GM21619 (cell line): ENCODE measurements at regions not wholly inside any gene's neighbourhood (a gene's known extent, or its start where the extent isn't known, plus 50 kb on each side); places are given as distances from the start of the nearest gene placed in this dataset.

ENCODE experiments used
- ATAC-seq: cut with Tn5 transposase; IDR thresholded peaks from one replicate; pipeline ENCODE4 v1.9.1; 2021; ENCODE audit not compliant: unreplicated experiment

DNA sequence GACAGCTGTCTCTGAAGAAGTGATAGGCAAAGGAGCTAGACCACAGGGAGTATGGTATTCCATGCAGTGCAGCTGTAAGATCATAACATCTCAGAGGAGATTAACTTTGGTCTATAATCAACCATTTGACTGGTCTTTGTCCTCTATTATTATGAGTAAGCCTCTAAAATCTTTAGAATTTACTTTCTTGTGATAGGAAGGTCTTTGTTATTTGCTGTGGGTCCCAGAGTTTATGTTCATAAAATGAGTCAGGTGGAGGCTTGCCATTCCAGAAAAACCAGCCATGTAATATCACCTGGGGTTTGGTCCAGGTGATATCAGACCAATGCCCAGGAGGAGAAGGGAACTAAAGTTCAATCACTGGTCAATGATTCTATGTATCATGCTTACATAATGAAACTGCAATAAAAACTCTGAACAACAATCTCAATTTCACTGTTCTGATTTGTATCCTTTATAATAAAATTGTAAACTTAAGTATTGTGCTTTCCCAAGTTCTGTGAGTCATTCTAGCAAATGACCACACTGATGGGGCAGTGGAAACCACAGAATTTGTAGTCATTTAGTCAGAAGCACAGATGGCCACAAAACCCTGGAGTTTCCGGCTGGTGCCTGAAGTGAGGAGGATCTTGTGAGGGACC, 239.6 kb upstream of the TRAM1L1 start:
- no peak for ATAC-seq

DNA sequence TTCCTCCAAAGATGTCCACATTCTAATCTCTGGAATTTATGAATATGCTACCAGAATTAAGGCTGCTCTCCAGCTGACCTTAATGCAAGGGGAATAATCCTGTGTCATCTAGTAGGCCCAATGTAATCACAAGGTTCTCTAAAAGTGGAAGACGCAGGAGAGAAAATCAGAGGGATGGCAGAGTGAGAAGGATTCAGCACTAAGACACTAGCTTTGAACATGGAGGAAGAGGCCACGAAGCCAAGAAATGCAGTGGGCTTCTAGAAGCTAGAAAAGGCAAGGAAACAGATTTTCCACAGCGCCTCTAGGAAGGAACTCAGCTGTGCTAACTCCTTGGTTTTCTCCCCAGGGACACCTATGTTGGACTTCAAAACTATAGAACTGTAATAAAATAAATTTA, 240.7 kb upstream of the TRAM1L1 start:
- ATAC-seq, result no peak

DNA sequence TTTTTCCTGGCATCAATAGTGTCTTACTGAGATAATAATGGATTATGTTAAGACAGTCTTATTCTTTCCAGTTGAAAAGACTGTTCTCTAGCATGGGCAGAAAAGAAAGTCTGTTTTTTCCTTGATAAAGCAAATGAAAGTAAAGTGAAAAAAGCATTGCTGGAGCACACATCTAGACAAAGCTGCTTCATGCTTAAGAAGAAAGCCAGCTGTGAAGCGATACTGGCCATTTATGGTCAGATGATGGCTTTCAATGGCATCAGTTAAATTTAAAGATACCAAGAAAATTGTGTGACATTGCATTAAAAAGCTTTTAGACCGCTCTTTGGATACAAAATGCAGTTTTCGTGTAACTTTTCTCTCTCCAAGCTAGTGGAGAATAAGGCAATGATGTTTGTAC, 242.1 kb upstream of the TRAM1L1 start:
- no peak for ATAC-seq

DNA sequence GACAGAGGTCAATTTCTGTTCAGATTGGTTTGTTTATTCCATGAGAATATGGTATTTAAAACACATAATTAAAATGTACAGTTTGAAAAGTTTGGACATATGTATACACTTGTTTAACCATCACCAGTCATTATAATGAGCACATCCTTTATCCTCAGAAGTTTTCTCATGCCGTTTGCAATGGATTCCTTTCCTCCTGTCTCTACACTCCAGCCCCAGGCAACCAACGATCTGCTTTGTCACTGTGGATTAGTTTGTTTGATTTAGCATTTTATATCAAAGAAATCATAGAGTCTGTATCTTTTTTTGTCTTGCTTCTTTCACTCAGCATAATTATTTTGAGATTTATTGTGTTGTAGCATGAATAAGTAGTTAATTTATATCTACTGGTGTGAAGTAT, 243.0 kb upstream of the TRAM1L1 start:
- ATAC-seq, result no peak

DNA sequence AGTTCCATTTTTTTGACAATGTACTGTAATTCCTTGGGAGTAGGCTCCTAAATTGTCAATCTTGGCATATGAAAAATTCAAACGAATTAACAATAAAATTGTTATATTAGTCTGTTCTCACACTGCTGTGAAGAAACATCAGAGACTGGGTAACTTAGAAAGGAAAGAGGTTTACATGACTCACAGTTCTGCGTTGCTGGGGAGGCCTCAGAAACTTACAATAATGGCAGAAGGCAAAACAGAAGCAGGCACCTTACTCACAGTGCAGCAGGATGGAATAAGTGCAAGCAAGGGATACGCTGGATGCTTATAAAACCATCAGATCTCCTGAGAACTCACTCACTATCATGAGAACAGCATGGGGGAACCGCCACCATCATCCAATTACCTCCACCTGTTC, 246.4 kb upstream of the TRAM1L1 start:
- ATAC-seq, result no peak

DNA sequence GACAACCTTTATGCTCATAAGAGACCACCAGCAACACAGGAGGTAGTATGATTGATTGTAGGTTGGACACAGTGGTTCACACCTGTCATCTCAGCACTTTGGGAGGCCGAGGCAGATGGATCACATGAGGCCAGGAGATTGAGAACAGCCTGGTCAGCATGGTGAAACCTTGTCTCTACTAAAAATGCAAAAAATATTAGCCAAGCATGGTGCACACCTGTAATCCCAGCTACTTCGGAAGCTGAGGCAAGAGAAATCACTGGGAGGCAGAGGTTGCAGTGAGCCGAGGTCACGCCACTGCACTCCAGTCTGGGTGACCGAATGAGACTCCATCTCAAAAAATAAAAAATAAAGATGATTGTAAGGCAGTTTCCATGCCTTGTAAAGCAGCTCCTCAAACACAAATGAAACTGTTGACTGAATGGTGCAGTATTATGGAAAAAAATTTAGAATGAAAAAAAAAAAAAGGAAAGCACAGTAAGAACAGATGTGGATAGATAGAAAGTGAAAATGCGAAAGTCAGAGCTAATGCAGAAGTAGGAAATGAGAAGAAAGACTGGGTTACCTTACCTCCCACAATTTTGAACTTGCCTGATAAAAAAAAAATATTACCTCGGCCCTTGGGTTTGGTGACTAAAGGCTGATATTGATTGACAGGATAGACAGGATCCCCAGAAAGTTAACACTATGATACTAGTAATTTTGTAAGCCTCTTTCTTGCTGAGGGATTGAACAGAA, 249.2 kb upstream of the TRAM1L1 start:
- ATAC-seq, result no peak

DNA sequence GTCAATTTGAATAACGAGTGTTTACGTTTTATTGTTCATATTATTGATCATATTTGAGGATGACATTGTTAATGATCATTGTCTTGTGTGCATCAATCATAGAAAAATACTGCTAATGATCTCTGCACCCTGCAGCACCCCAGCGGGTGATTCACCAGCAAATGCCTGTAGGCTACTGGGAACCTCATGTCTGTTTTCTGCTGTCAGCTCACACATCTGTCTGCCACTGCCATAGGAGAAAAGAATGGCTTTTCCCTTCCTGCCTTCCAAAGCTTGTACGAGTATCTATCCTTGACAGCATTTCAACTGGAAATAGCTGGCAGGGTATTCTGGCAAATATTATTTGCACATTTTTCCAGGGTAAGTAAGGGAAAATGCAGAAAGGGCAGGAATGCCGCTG, 272.1 kb upstream of the TRAM1L1 start:
- ATAC-seq, result no peak

DNA sequence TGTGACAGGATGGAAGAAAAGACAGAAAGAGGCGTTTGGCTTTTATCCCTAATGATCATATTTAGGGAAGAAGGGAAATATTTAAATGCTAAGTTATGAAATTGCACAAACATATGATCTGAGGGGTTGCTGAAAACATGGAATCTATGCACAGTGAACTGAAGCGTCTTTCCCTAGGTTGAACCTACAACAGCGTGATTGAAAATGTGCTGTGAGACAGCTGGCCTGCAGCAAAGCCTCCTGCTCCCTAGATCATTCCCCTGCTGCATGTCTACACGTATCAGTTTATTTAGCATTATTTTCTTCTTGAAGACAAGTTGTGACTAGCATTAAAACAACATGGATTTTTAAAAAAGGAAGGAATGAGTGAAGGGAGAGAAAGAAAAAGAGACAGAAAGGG, 272.5 kb upstream of the TRAM1L1 start:
- no peak for ATAC-seq

DNA sequence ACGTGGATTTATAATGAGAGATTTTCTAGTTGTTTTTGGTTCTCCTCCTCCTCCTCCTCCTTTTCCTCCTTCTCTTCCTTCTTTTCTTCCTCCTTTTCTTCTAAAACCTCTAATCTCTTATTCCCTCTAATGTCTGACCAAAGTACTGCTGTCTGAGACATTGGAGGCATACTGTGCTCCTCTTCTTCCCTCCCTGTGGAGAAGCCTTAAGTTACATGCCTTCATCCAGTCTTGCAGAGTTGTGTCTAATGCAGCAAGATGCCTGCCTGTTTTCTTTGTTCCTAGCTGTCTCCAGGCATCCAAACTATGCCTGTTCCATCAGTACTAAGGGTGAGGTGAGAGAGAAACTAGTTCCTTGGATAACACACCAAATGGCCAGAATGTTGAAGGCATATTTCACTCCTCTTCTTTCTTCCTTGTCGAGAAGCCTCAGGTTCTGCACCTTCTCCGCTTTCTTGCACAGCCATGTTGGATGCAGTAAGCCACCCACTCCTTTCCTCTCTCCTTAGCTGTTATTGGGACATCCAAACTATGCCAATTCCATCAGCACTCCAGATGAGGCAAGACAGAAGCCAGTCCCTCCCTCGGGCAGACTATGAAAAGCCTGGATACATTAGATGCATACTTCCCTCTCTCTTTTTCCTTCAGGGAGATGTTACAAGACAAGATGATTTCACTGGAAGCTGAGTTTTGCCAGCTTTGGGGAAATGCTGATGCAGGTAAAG, 285.7 kb upstream of the TRAM1L1 start:
- ATAC-seq, result no peak

DNA sequence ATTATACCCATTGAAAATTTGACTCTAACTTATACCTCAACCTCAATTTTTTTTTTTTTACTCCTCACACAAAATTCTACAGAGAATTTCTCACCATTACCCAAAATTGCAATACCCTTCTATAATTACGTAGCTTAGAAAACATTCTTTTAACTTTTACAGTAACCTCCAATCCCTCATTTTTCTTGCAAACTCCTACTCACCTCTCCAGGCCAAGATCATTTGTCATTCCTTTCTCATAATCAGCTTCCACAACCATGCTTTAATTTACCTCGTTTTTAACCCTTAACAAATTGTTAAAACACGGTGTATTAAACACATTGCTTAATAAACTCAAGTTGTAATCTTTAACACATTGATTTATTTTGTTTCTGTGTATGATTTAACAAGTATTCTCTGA, 289.7 kb upstream of the TRAM1L1 start:
- ATAC-seq, result no peak

DNA sequence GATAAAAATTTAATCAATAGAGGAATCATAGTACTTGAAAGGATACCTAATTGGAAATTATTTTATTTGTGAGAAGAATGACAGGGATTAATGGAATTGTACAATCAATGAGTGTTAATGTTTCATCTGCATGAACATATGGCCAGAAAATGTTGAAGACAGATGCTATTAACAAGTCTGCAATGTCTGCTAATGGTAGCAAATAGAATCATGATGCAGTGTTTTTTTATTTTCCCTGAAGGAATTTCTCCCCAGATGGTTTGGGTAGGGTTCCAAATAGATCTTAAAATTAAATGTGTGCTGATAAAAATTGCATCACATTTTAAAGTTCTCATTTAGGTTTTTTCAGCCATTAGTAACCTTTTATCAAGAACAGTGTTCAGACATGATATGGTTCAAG, 291.3 kb upstream of the TRAM1L1 start:
- ATAC-seq, result no peak

DNA sequence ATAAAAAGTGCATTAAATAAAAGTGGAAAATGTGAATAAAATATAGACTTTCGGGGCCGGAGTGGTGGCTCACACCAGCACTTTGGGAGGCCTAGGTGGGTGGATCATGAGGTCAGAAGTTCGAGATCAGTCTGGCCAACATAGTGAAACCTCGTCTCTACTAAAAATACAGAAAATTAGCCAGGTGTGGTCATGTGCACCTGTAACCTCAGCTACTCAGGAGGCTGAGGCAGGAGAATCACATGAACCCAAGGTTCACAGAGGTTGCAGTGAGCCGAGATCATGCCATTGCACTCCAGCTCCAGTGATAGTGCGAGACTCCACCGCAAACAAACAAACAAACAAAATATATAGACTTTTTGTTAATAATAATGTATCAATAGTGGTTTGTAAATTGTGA, 293.6 kb upstream of the TRAM1L1 start:
- ATAC-seq, result no peak

DNA sequence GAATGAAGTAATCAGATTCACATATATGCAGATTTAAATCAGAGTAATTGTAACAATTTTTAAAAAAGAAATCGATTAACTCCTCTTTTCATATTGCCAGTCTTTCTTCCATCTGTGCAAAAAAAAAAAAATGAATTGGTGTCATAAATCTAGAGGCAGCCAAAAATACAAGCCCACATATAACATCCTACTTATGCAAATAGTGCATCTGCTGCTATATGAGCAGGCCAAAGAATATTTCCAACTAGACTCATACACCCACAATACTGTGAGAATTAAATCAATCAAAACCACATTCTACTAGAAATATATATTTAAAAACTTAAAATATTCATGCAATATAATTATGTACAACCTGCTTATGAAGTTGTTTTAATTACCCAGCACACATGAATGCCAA, 298.1 kb upstream of the TRAM1L1 start:
- no peak for ATAC-seq

DNA sequence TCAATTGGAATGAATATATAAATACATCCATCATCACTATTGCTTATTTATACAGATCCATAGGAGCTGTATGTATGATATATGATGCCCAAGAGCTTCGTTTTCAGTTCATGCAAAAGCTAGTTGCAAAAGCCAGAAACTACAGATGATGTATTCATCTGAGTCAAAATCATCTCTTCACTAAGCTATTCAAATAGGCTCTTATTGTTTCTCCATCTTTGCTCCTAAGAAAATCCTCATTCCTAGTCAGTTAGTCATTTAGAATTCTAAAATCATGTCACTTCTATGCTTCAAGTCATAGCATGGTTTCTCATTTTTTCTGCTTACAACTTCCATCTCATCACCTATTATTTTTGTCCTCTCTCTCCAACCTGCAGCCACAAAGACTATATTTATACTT, 300.1 kb upstream of the TRAM1L1 start:
- no peak for ATAC-seq

DNA sequence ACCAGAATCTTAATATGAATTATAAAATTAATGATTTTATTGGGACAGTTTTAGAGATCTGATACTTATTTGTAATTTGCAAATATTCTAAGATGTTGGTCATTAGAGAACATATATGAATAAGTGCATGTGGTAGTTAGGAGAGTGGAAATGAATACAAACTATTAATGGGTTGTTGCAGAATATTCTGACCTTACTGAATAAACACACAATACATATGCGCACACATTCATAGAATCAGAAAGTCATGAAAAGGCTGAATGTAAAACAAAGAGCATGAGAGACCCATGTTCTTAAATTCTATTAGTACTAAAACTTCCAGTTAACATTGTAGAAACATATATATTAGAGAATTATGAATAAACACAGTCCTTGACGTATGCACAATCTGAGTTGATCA, 301.7 kb upstream of the TRAM1L1 start:
- no peak for ATAC-seq

DNA sequence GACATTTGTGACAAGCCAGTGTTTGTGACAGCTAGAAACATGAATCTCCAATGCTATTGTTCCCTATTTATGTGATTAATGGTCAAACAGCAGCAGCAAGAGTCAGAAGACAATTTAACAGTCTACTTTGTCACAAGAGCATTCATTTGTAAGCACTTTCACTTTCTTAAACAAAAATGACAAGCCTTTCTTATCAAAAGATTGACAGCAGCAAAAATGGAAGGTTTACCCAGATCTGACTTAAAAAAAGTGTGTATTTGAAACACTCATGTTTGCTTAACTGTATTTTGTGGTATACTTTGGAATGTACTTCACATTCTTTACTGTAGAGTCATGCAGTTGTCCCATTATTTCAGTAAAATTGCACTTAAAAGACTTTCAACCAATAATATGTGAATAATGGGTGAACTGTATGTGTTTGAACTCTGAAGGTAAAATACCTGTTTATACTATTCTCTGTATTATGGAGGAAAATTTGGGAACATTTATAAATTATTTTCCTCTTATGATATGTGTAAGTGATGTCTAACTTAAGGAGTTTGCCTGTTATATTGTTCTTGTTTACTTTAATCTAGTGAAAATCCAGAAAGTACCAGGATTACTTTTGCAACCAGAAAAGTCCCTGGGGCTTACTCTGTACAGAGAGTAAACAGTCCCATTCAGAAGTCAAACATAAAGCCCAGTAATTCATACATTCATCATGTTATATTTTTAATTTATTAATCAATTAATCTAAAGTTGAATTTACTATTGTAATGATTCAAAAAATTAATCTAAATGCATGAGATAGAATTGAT, 314.9 kb upstream of the TRAM1L1 start:
- ATAC-seq, result no peak

DNA sequence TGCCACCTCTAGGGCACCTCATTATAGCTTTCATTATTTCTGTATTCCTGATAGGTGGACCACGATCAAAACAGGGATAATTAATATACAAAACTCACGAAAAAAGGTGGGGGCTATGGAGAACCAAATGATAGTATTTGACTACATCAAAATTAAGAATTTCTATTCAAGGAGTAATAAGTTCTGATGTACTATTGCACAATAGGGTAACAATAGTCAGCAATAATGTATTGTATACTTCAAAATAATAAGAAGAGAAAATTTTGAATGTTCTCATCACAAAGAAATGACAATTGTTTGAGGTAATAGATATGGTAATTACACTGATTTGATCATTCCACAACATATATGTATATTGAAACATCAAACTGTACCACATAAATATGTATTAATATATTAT, 327.3 kb upstream of the TRAM1L1 start:
- no peak for ATAC-seq

DNA sequence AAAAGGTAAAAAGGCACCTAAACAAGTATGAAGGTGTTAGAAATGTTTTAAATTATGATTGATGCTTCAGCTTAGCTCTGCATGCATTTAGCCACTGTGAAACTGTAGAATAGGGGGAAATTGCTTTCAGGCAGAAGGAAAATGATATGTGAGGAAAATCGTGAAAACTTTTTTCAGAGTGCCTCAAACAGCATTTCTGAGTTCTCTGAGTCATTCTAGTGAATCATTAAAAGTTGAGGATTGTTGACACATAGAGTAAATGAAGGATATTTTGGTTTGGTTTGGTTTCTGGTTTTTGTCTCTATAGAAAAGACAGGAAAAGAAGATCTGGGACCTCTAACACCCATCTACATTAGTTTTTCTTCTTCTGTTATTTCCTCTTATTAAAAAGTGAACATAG, 332.5 kb upstream of the TRAM1L1 start:
- no peak for ATAC-seq

DNA sequence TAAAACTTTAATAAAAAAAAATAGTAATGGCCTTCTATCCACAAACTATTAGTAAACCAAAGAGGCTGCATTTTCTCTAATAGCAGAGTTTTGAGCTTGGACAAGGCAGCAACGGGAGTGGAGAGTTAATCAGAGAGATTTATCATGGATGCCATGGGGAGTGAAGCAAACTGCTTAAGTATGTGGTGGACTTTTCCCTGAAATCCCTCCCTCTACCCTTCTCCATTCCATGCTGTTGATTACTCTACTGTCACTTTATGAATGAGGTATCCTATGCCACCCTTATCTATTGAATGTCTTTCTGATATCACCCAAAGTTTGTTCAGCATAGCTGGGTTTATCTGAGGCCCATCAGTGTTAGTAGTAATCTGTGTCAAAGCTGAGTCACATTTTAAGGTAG, 335.6 kb upstream of the TRAM1L1 start:
- no peak for ATAC-seq

DNA sequence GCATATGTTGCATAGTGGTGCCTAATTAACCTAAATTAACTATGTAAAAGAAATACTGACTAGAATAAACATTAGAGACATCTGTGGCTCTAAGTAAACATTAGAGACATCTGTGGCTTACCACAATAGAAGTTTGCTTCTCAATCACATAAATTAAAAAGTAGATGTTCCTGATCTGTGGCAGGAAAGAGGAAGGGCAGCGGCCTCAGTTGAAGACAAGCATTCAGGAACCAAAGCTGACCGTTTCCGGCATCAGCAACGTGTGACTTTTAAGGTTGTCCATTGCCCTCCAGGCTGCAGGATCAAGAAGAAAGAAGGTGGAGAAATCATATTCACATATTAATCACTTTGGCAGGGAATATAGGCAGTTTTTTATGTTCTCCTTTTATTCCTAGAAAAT, 336.3 kb upstream of the TRAM1L1 start:
- no peak for ATAC-seq

DNA sequence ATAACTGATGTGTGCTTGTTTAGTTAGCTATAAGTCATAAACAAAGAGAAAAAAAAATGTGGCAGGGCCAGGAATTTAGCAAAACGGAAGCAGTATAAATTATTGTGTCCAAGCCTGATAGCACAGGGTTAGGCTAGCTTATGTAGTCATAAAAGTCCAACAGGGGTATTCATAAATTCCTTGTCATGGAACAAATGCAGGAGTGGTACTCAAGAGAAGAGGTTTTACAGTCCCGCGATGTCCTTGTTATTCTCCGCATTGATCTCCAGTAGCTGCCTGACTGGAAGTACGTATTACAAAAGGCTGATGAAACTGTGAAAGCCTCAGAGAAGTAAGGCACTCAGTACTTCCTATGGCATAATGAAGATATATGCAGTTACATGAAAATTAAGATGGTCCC, 336.9 kb upstream of the TRAM1L1 start:
- no peak for ATAC-seq

DNA sequence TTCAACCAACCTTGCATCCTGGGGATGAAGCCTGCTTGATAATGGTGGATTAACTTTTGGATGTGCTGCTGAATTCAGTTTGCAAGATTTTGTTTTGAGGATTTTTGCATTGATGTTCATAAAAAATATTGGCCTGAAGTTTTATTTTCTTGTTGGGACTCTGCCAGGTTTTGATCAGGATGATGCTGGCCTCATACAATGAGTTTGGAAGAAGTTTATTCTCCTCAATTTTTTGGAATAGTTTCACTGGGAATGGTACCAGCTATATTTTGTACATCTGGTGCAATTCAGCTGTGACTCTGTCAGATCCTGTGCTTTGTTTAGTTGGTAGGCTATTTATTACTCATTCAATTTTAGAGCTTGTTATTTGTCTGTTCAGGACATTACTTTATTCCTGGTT, 340.3 kb upstream of the TRAM1L1 start:
- no peak for ATAC-seq
